Panc1 (cell line): ENCODE measurements at regions not wholly inside any gene's neighbourhood (a gene's known extent, or its start where the extent isn't known, plus 50 kb on each side); places are given as distances from the start of the nearest gene placed in this dataset.

Source experiments
- CTCF ChIP-seq: fragments of 450-650 bp; IDR thresholded peaks from 2 replicates; pipeline ENCODE4 v1.5.1; 2017; ENCODE audit warnings: mild to moderate bottlenecking
- TCF7L2 ChIP-seq: IDR thresholded peaks from 2 replicates; pipeline ENCODE4 v1.6.1; 2011; ENCODE audit warnings: mild to moderate bottlenecking, low read depth, low read length, inconsistent platforms

GRCh38 chr2:54394392-54394791 lies 61.7 kb upstream of the SPTBN1 start:
- no peak for TF ChIP-seq CTCF
- TF ChIP-seq TCF7L2, result no peak
